Activated CD8-positive, alpha-beta T cell treated with anti-CD3 and anti-CD28 coated beads for 36 hours (primary cell): ENCODE measurements at regions not wholly inside any gene's neighbourhood (a gene's known extent, or its start where the extent isn't known, plus 50 kb on each side); places are given as distances from the start of the nearest gene placed in this dataset.

Experiments
- ATAC-seq: fragments of 200-7000 bp; cut with Tn5 transposase; one replicate; pipeline ENCODE4 v1.10.0; 2021; ENCODE audit warnings: mild to moderate bottlenecking, moderate library complexity
- CTCF ChIA-PET: fragments of 350-600 bp; sonication (Branson Sonifier 250); formaldehyde crosslinking; loops from one replicate; lab custom pipeline; 2021; ENCODE audit warnings: antibody characterized with exemption; lab: Charles Lee
- POLR2A ChIA-PET: fragments of 350-600 bp; sonication (Branson Sonifier 250); formaldehyde crosslinking; loops from one replicate; lab custom pipeline; 2021; ENCODE audit warnings: antibody characterized with exemption; lab: Charles Lee
- DNase-seq: peaks from one replicate; pipeline ENCODE4 v3.0.0-alpha.2; 2020
- H3K27ac Mint-ChIP-seq: one replicate; pipeline ENCODE4 v1.8.0; 2021; ENCODE audit warnings: mild to moderate bottlenecking, mixed read lengths
- H3K27me3 Mint-ChIP-seq: one replicate; pipeline ENCODE4 v1.8.0; 2021; ENCODE audit warnings: mixed read lengths
- H3K36me3 Mint-ChIP-seq: one replicate; pipeline ENCODE4 v1.8.0; 2021; ENCODE audit warnings: low read depth, mixed read lengths
- H3K4me1 Mint-ChIP-seq: one replicate; pipeline ENCODE4 v1.8.0; 2021; ENCODE audit warnings: low read depth, mixed read lengths
- H3K4me3 Mint-ChIP-seq: one replicate; pipeline ENCODE4 v1.8.0; 2021; ENCODE audit warnings: mild to moderate bottlenecking, moderate library complexity, mixed read lengths
- H3K9me3 Mint-ChIP-seq: one replicate; pipeline ENCODE4 v1.8.0; 2021; ENCODE audit warnings: mixed read lengths
- intact Hi-C: fragments of 100-400 bp; cut with micrococcal nuclease; formaldehyde crosslinking; loops from one replicate; pipeline ENCODE4 v1.10.0; 2022
- TF ChIP-seq, protein P1 (sequence below): fragments of 200-600 bp; IDR thresholded peaks from one replicate; pipeline ENCODE4 v1.8.0; 2022; ENCODE audit warnings: antibody characterized with exemption, mild to moderate bottlenecking

DNA sequence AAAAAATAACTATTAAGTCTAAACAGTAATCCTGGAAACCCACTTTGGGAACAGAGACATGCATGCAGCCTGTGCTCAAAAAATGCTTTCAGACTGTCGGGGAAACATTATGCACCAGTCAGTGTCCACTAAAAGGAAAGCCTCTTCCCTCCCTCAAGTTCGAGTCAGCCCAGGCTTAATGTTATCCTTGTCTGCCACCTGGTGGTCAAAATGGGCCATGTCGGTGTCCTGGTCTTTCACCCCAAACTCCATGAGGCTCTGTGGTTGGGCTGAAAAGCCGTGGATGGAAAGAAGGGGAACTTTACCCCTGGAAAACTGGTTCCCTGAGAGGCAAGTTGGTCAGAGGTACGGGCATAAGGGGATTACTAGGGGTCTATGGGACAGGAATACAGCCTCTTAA, 88.4 kb upstream of the ZNF492 start:
- no peak overlapping the region for H3K4me3 Mint-ChIP-seq
- H3K36me3 Mint-ChIP-seq = peaks cover 3% of the 10 kb centered on the region
- no peak for ATAC-seq
- no peaks in the 10 kb centered on the region for H3K4me1 Mint-ChIP-seq
- peak; percentile 61 for DNase-seq
- ChIA-PET POLR2A (interaction anchor here (0.6 kb wide), 1 partner anchor 64 kb away, joined by 3 read pairs; no protein-coding TSS in a partner anchor), CTCF (no interaction called here)
- H3K27me3 Mint-ChIP-seq = no peaks in the 10 kb centered on the region
- TF ChIP-seq, protein P1, sequence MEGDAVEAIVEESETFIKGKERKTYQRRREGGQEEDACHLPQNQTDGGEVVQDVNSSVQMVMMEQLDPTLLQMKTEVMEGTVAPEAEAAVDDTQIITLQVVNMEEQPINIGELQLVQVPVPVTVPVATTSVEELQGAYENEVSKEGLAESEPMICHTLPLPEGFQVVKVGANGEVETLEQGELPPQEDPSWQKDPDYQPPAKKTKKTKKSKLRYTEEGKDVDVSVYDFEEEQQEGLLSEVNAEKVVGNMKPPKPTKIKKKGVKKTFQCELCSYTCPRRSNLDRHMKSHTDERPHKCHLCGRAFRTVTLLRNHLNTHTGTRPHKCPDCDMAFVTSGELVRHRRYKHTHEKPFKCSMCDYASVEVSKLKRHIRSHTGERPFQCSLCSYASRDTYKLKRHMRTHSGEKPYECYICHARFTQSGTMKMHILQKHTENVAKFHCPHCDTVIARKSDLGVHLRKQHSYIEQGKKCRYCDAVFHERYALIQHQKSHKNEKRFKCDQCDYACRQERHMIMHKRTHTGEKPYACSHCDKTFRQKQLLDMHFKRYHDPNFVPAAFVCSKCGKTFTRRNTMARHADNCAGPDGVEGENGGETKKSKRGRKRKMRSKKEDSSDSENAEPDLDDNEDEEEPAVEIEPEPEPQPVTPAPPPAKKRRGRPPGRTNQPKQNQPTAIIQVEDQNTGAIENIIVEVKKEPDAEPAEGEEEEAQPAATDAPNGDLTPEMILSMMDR = peak; percentile 57
- H3K27ac Mint-ChIP-seq = no peak overlapping the region
- peaks cover 42% of the 10 kb centered on the region for H3K9me3 Mint-ChIP-seq
- intact Hi-C loops = no loop called here

DNA sequence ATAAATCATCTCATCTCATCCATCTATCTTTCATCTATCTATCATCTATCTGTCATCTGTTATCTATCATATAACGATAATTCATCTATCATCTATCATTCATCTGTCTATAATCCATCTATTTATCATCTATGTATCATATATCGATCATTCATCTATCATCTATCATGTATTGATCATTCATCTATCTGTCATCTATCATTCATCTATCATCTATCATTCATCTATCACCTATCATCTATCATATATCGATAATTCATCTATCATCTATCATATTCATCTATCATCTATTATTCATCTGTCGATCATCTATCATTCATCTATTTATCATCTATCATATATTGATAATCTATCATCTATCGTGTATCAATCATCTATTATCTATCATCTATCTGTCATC, 100.4 kb upstream of the ZNF492 start:
- H3K27ac Mint-ChIP-seq = no peak overlapping the region
- peaks cover 6% of the 10 kb centered on the region for H3K27me3 Mint-ChIP-seq
- ATAC-seq (no peak), DNase-seq (no peak)
- H3K9me3 Mint-ChIP-seq = peaks cover 23% of the 10 kb centered on the region
- no peak overlapping the region for H3K4me3 Mint-ChIP-seq
- ChIA-PET CTCF (no interaction called here), POLR2A (no interaction called here)
- intact Hi-C loops = no loop called here
- no peaks in the 10 kb centered on the region for H3K36me3 Mint-ChIP-seq
- H3K4me1 Mint-ChIP-seq = no peaks in the 10 kb centered on the region
- TF ChIP-seq, protein P1 = peak; percentile 18

DNA sequence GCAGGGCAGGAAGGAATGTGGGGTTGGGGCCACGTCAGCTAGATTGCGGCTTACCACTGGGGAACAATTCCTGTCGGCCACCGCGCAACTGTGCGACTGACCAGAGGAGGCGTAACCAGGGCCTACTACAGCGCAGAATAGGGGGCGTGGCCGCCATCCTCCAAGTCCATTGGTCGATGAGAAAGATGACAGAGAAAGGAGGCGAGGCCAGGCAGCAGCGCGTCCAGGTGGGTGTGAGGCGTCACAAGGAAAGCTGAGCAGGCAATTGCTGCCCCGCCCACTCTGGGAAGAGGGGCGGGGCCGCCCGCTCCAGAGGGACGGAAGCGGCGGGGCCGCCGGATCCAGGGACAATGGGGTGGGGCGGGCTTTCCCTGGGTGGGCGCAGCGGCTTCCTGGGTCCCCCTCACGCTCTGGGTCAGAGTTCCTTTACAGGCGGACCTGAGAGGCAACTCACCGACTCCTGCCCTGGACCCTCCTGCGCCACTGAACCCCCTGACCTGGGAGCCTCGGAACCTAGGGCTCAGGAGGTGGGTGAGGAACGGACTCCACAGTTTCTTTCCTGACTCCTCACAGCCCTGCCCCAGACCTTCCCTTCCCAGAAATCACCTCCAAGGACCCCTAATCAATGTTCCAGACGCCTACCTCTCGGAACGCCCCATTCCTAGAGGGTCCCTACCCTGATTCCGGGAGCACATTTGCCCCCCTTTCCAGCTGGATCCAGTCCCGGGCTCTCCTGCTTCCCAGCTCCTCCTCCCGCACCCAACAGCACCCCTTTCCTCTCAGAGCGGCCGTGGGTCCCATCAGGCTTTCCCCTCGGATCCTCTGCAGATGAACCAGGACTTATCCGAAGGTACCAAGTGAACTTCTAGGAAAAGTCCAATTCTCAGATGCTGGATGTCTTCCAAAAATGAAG, 101.5 kb upstream of the ZNF492 start:
- no peaks in the 10 kb centered on the region for H3K36me3 Mint-ChIP-seq
- TF ChIP-seq, protein P1 = no peak
- POLR2A ChIA-PET = no interaction called here
- H3K27me3 Mint-ChIP-seq = peaks cover 6% of the 10 kb centered on the region
- no peak for DNase-seq
- no peak overlapping the region for H3K4me3 Mint-ChIP-seq
- no peak for ATAC-seq
- H3K4me1 Mint-ChIP-seq = no peaks in the 10 kb centered on the region
- H3K27ac Mint-ChIP-seq = no peak overlapping the region
- peaks cover 25% of the 10 kb centered on the region for H3K9me3 Mint-ChIP-seq
- intact Hi-C loops = no loop called here
- CTCF ChIA-PET = no interaction called here

DNA sequence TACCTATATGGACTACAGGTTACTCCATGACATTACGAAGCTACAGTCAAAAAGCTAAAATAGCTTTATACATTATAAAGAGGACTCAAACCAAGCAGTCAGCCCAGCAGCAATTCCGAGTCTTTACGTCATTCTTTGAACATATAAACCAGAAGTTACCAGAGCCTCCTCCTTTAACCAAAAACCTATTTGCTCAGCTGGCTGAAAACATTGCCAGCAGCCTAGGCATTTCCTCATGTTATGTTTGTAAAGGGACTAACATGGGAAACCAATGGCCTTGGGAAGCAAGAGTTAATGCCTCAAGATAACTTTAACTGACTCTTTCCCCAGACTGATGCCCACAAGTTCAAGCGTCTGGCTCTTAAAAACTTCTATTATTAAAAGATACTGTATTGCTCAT, 104.1 kb upstream of the ZNF492 start:
- Mint-ChIP-seq H3K9me3 (peaks cover 19% of the 10 kb centered on the region), H3K4me3 (no peak overlapping the region), H3K27ac (no peak overlapping the region), H3K4me1 (no peaks in the 10 kb centered on the region), H3K27me3 (peaks cover 6% of the 10 kb centered on the region), H3K36me3 (no peaks in the 10 kb centered on the region)
- TF ChIP-seq, protein P1 = no peak
- no peak for DNase-seq
- ChIA-PET CTCF (no interaction called here), POLR2A (no interaction called here)
- no peak for ATAC-seq
- intact Hi-C loops = no loop called here

DNA sequence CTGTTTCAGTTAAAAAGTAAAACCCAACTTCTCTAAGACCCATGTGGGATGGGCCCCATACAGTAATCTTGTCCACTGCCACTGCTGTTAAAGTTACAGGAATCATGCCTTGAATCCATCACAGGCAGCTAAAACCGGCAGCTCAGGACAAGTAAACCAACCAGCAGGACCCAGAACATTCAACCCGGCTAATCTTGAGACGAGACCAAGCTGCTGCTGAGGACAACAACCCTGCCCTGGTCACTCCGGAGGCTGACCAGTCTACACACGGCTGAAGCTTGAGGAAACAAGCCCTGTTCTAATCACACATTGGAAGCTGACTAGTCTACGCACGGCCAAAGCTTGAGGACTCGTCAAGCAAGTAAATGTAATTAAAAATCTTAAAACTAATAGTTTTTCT, 105.2 kb upstream of the ZNF492 start:
- no peaks in the 10 kb centered on the region for H3K4me1 Mint-ChIP-seq
- H3K4me3 Mint-ChIP-seq = no peak overlapping the region
- CTCF ChIA-PET = no interaction called here
- TF ChIP-seq, protein P1 = no peak
- POLR2A ChIA-PET = no interaction called here
- H3K36me3 Mint-ChIP-seq = no peaks in the 10 kb centered on the region
- no peak for ATAC-seq
- DNase-seq = no peak
- H3K9me3 Mint-ChIP-seq = peaks cover 20% of the 10 kb centered on the region
- intact Hi-C loops = no loop called here
- H3K27me3 Mint-ChIP-seq = peaks cover 6% of the 10 kb centered on the region
- H3K27ac Mint-ChIP-seq = no peak overlapping the region
